IPS-18a (cell line): ENCODE measurements at regions not wholly inside any gene's neighbourhood (a gene's known extent, or its start where the extent isn't known, plus 50 kb on each side); places are given as distances from the start of the nearest gene placed in this dataset.
"Not testable (repeated sequence)": the region's sequence is repeated elsewhere in the genome, so short reads cannot be mapped to it uniquely, and the experiment has no call there.

Source experiments
- H3K27ac ChIP-seq: one replicate; pipeline ENCODE4 v1.5.1; 2013; ENCODE audit warnings: low read length
- H3K27me3 ChIP-seq: one replicate; pipeline ENCODE4 v1.6.1; 2013; ENCODE audit warnings: mild to moderate bottlenecking, low read length; ENCODE audit not compliant: control insufficient read depth, insufficient read depth
- H3K36me3 ChIP-seq: one replicate; pipeline ENCODE4 v1.6.1; 2013; ENCODE audit warnings: low read depth, low read length; ENCODE audit not compliant: control insufficient read depth
- H3K4me1 ChIP-seq: one replicate; pipeline ENCODE4 v1.6.1; 2013; ENCODE audit warnings: low read depth, low read length; ENCODE audit not compliant: control insufficient read depth
- H3K4me3 ChIP-seq: one replicate; pipeline ENCODE4 v1.5.1; 2013; ENCODE audit warnings: low read length
- H3K9ac ChIP-seq: one replicate; pipeline ENCODE4 v1.6.1; 2013; ENCODE audit warnings: mild to moderate bottlenecking, low read length, moderate library complexity
- H3K9me3 ChIP-seq: one replicate; pipeline ENCODE4 v1.6.1; 2013; ENCODE audit warnings: low read depth, low read length; ENCODE audit not compliant: control insufficient read depth

- no peak overlapping the region for H3K9ac ChIP-seq
- H3K27ac ChIP-seq = no peak overlapping the region
- peaks cover 3% of the 10 kb centered on the region for H3K4me1 ChIP-seq
- no peaks in the 10 kb centered on the region for H3K36me3 ChIP-seq
- no peaks in the 10 kb centered on the region for H3K27me3 ChIP-seq
- no peaks in the 10 kb centered on the region for H3K9me3 ChIP-seq
- no peak overlapping the region for H3K4me3 ChIP-seq
Observed at GRCh38 chr5:113683211-113683610, 169.7 kb downstream of the YTHDC2 start.

GRCh38 chr5:113686599-113686998 is 173.1 kb downstream of the YTHDC2 start:
- no peaks in the 10 kb centered on the region for H3K27me3 ChIP-seq
- no peaks in the 10 kb centered on the region for H3K9me3 ChIP-seq
- no peak overlapping the region for H3K9ac ChIP-seq
- no peaks in the 10 kb centered on the region for H3K36me3 ChIP-seq
- no peak overlapping the region for H3K4me3 ChIP-seq
- peaks cover 3% of the 10 kb centered on the region for H3K4me1 ChIP-seq
- H3K27ac ChIP-seq = no peak overlapping the region

- H3K9me3 ChIP-seq = no peaks in the 10 kb centered on the region
Observed at GRCh38 chr5:113689647-113690046, 176.2 kb downstream of the YTHDC2 start.

DNA sequence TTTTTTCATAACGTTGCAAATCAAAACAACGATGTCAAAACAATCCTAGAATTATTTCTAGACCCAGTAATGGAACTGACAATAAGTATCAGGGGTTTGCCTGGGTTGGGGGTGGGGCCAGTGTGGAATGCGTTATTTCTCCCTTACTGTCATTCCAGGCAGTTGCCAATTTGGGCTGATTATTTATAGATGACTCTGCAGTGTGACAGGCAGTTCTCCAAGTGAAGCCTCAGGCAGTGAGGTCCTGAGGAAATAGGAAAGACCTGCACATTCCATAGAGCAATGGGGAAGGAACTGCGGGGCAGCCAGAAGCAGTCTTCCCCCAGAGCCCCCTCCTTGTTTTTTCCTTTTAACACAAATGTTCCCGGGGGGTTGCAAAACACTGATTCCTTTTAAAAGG is 179.0 kb downstream of the YTHDC2 start:
- H3K9me3 ChIP-seq = no peaks in the 10 kb centered on the region
- H3K4me3 ChIP-seq = peak overlapping the region; percentile 57
- no peak overlapping the region for H3K27ac ChIP-seq
- H3K36me3 ChIP-seq = no peaks in the 10 kb centered on the region
- H3K27me3 ChIP-seq = no peaks in the 10 kb centered on the region
- H3K9ac ChIP-seq = no peak overlapping the region
- H3K4me1 ChIP-seq = peaks cover 31% of the 10 kb centered on the region

More at GRCh38 chr5:113689647-113690046, 176.2 kb downstream of the YTHDC2 start:
- peaks cover 21% of the 10 kb centered on the region for H3K4me1 ChIP-seq
- no peaks in the 10 kb centered on the region for H3K36me3 ChIP-seq
- H3K27me3 ChIP-seq = no peaks in the 10 kb centered on the region
- no peak overlapping the region for H3K4me3 ChIP-seq
- no peak overlapping the region for H3K9ac ChIP-seq
- H3K27ac ChIP-seq = no peak overlapping the region

- H3K4me3 ChIP-seq = peak overlapping the region; percentile 57
Observed at GRCh38 chr5:113692891-113693457, 179.5 kb downstream of the YTHDC2 start.

DNA sequence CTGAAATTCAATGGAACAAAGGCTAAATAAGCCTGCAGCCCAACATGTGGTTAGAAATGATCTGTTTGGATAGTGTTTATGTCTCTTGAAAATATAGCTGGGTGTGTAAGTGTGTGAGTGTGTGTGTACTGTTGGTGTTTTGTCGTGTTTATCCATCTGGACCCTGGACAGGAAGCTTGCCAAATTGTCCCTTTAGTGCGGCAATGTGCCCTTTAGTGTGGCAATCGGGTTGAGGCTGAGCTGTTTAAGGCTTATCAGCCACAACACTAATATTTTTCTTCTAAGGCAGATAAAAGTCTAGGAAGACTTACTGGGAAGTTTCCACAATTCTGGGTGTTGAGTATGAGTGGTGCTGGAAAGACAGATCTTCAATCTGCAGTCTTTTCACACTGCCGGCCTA is 180.2 kb downstream of the YTHDC2 start:
- H3K27ac ChIP-seq = peak overlapping the region; percentile 61
- H3K9ac ChIP-seq = peak overlapping the region; percentile 41
- H3K9me3 ChIP-seq = peaks cover under 1% of the 10 kb centered on the region
- peaks cover 31% of the 10 kb centered on the region for H3K4me1 ChIP-seq
- H3K4me3 ChIP-seq = peak overlapping the region; percentile 57
- H3K27me3 ChIP-seq = no peaks in the 10 kb centered on the region
- no peaks in the 10 kb centered on the region for H3K36me3 ChIP-seq

More at GRCh38 chr5:113692891-113693457, 179.5 kb downstream of the YTHDC2 start:
- H3K9me3 ChIP-seq = no peaks in the 10 kb centered on the region
- H3K4me1 ChIP-seq = peaks cover 31% of the 10 kb centered on the region
- peak overlapping the region; percentile 61 for H3K27ac ChIP-seq
- H3K36me3 ChIP-seq = no peaks in the 10 kb centered on the region
- peak overlapping the region; percentile 41 for H3K9ac ChIP-seq
- H3K27me3 ChIP-seq = no peaks in the 10 kb centered on the region

DNA sequence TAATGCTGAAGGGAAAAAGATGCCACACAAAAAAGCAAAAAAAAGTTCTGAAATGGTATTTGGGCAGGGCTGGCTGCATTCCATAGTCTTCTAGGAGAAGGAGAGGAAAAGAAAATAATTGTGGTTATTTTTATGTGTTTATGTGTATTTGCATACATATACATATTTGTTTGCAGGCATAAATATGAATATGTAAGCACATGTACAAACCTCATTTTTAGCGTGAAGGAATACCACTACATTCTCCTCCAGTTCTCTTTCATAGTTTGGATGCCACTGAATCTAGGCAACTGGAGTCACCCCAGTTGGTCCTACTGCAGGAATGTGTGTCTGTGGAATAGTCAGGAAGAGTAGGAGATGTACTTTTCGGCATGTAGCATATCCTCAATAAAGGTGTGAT is 181.1 kb downstream of the YTHDC2 start:
- H3K9me3 ChIP-seq = peaks cover 4% of the 10 kb centered on the region
- H3K9ac ChIP-seq = no peak overlapping the region
- H3K4me1 ChIP-seq = peaks cover 31% of the 10 kb centered on the region
- no peak overlapping the region for H3K27ac ChIP-seq
- no peaks in the 10 kb centered on the region for H3K27me3 ChIP-seq
- no peaks in the 10 kb centered on the region for H3K36me3 ChIP-seq
- H3K4me3 ChIP-seq = no peak overlapping the region

DNA sequence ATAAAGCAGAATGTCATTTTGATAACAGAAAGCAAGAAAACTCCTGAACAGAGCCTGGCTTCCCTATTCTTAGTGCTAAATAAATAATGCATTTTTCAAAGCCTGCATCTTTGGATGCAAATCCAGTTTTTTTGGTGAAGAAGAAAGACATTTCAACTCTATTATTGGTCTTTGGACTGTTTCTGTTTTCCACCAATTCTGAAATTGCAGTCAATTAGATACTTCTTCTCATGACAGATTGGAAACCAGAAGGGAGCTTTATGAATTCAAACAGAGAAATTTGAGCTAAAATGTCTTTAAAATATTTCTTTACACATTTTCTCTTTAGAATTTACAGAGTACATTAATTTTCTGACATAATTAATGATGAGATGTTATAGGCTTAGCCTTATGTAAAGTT is 189.8 kb downstream of the YTHDC2 start:
- no peak overlapping the region for H3K27ac ChIP-seq
- H3K27me3 ChIP-seq = no peaks in the 10 kb centered on the region
- no peaks in the 10 kb centered on the region for H3K36me3 ChIP-seq
- no peaks in the 10 kb centered on the region for H3K4me1 ChIP-seq
- H3K4me3 ChIP-seq = no peak overlapping the region
- peaks cover 20% of the 10 kb centered on the region for H3K9me3 ChIP-seq
- no peak overlapping the region for H3K9ac ChIP-seq

DNA sequence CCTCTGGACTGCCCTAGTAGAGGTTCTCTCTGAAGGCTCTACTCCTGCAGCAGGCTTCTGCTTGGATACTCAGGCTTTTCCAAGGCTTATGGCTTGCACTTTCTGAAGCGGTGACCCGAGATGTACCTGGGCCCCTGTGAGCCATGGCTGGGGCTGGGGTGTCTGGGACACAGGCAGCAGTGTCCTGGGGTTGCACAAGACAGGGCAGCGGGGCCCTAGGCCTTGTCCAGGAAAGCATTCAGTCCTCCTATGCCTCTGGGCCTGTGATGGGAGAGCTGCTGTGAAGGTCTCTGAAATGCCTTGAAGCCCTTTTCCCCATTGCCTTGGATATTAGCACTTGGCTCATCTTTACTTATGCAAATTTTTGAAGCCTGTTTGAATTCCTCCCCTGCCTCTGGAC is 192.2 kb downstream of the YTHDC2 start:
- Histone ChIP-seq H3K4me3 (no peak overlapping the region), H3K27ac (no peak overlapping the region), H3K27me3 (no peaks in the 10 kb centered on the region), H3K36me3 (no peaks in the 10 kb centered on the region), H3K9me3 (peaks cover 16% of the 10 kb centered on the region), H3K9ac (no peak overlapping the region), H3K4me1 (no peaks in the 10 kb centered on the region)

- Histone ChIP-seq H3K27me3 (no peaks in the 10 kb centered on the region), H3K9ac (no peak overlapping the region), H3K9me3 (no peaks in the 10 kb centered on the region), H3K36me3 (no peaks in the 10 kb centered on the region), H3K27ac (no peak overlapping the region), H3K4me1 (no peaks in the 10 kb centered on the region), H3K4me3 (no peak overlapping the region)
Observed at GRCh38 chr5:113713051-113713450, 199.6 kb downstream of the YTHDC2 start.

DNA sequence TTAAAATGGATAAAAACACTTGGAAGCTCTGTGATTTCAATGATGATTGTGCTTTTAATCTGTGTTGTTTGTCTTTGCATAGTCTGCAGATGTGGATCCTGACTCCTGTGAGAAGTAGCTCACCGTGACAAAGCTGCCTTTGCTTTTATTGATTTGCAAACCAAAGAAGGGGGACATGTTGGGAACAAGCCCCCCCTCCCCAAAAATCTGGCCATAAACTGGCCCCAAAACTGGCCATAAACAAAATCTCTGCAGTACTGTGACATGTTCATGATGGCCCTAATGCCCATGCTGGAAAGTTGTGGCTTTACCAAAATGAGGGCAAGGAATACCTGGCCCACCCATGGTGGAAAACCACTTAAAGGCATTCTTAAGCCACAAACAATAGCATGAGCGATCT is 202.4 kb downstream of the YTHDC2 start:
- H3K4me3 ChIP-seq, H3K27ac ChIP-seq, H3K9ac ChIP-seq, H3K36me3 ChIP-seq, H3K9me3 ChIP-seq, H3K4me1 ChIP-seq, H3K27me3 ChIP-seq: not testable (repeated sequence)

DNA sequence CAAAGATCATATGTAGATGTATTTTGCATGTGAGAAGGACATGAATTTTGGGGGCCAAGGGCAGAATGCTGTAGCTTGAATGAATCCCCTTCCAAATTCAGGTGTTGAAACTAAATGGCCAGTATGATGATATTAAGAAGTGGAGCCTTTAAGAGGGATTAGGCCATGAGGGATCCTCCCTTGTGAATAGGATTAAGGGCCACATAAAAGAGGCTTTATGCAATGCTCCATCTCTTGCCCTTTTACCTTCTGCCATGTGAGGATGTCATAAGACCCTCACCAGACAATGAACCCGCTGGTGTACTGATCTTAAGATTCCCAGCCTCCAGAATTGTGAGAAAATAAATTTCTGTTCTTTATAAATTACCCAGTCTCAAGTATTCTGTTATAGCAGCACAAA is 206.1 kb downstream of the YTHDC2 start:
- H3K4me3 ChIP-seq = no peak overlapping the region
- no peaks in the 10 kb centered on the region for H3K27me3 ChIP-seq
- no peaks in the 10 kb centered on the region for H3K36me3 ChIP-seq

More for the DNA sequence above, 206.1 kb downstream of the YTHDC2 start:
- no peaks in the 10 kb centered on the region for H3K9me3 ChIP-seq
- H3K9ac ChIP-seq = no peak overlapping the region
- H3K27ac ChIP-seq = no peak overlapping the region
- H3K4me1 ChIP-seq = no peaks in the 10 kb centered on the region
